Suppressor macrophage treated with lipopolysaccharide for 1 hour (primary cell): ENCODE measurements at regions not wholly inside any gene's neighbourhood (a gene's known extent, or its start where the extent isn't known, plus 50 kb on each side); places are given as distances from the start of the nearest gene placed in this dataset.
"Not testable (repeated sequence)": the region's sequence is repeated elsewhere in the genome, so short reads cannot be mapped to it uniquely, and the experiment has no call there.

Experiments used
- DNase-seq, 3 donors: peaks; one replicate each; pipeline ENCODE4 v3.0.0-alpha.2; 2020 to 2022

GRCh38 chr14:46432516-46432915, 219.1 kb downstream of the RPL10L start:
- no peak for DNase-seq

- no peak for DNase-seq
Observed at GRCh38 chr14:46417066-46417465, 234.5 kb downstream of the RPL10L start.

GRCh38 chr14:46404865-46405811, 246.4 kb downstream of the RPL10L start:
- DNase-seq = no peak

- not testable (repeated sequence) for DNase-seq
Observed at GRCh38 chr14:46402001-46402690, 249.4 kb downstream of the RPL10L start.

GRCh38 chr14:46401066-46401465, 250.5 kb downstream of the RPL10L start:
- DNase-seq = no peak

GRCh38 chr14:46399049-46399448, 252.5 kb downstream of the RPL10L start:
- DNase-seq = no peak

- no peak for DNase-seq
Observed at GRCh38 chr14:46384611-46385010, 267.0 kb downstream of the RPL10L start.

- DNase-seq = no peak
Observed at GRCh38 chr14:46381674-46382073, 269.9 kb downstream of the RPL10L start.

- DNase-seq = no peak
Observed at GRCh38 chr14:46378248-46378647, 273.3 kb downstream of the RPL10L start.

- DNase-seq = no peak
Observed at GRCh38 chr14:46377305-46377704, 274.3 kb downstream of the RPL10L start.

- DNase-seq = no peak
Observed at GRCh38 chr14:46369391-46369790, 282.2 kb downstream of the RPL10L start.

- DNase-seq = no peak
Observed at GRCh38 chr14:46368275-46368674, 283.3 kb downstream of the RPL10L start.

- DNase-seq = no peak
Observed at GRCh38 chr14:46352844-46353243, 298.7 kb downstream of the RPL10L start.

GRCh38 chr14:46344327-46344937, 307.1 kb downstream of the RPL10L start:
- peak; percentile 7 to 20 (median 14) for DNase-seq

- no peak for DNase-seq
Observed at GRCh38 chr14:46325777-46326176, 325.8 kb downstream of the RPL10L start.

GRCh38 chr14:46325157-46325556, 326.4 kb downstream of the RPL10L start:
- no peak for DNase-seq

- DNase-seq = no peak
Observed at GRCh38 chr14:46323404-46323762, 328.2 kb downstream of the RPL10L start.

GRCh38 chr14:46322730-46323403, 328.7 kb downstream of the RPL10L start:
- DNase-seq = no peak

- DNase-seq = no peak
Observed at GRCh38 chr14:46322076-46322475, 329.5 kb downstream of the RPL10L start.

GRCh38 chr14:46306267-46306666, 345.3 kb downstream of the RPL10L start:
- DNase-seq = no peak

GRCh38 chr14:46300765-46301164, 350.8 kb downstream of the RPL10L start:
- no peak for DNase-seq

- no peak for DNase-seq
Observed at GRCh38 chr14:46290706-46291105, 360.9 kb downstream of the RPL10L start.

GRCh38 chr14:46279776-46280175, 371.8 kb downstream of the RPL10L start:
- DNase-seq = no peak
